ENCODE measurements at regions not wholly inside any gene's neighbourhood (a gene's known extent, or its start where the extent isn't known, plus 50 kb on each side); places are given as distances from the start of the nearest gene placed in this dataset.

GRCh38 chr18:5622905-5623304 lies 79.1 kb upstream of the EPB41L3 start:
- Histone ChIP-seq H3K4me3 (ENCODE audit: low read depth, low read length, poor library complexity, severe bottlenecking) (no peak overlapping the region), H3K27ac (ENCODE audit: low read depth, low read length, poor library complexity, severe bottlenecking) (no peak overlapping the region), H3K4me1 (ENCODE audit: insufficient read depth, low read length, poor library complexity, severe bottlenecking) (no peaks in the 10 kb centered on the region), H3K36me3 (ENCODE audit: insufficient read depth, low read length, poor library complexity, severe bottlenecking) (no peaks in the 10 kb centered on the region), H3K27me3 (replicated peaks; ENCODE audit: insufficient read depth, low read depth, low read length, poor library complexity) (peaks cover 53% of the 10 kb centered on the region), H3K9me3 (ENCODE audit: low read depth, low read length, poor library complexity, severe bottlenecking) (no peaks in the 10 kb centered on the region)
- no peak for DNase-seq (ENCODE audit: low spot score)
- POLR2A ChIA-PET (ENCODE audit: low non-redundant PET): no interaction called here
- intact Hi-C loops (cut with micrococcal nuclease; ENCODE audit: unreplicated experiment): no loop called here
- CTCF ChIA-PET: no interaction called here
- TF ChIP-seq CTCF (conservative IDR thresholded peaks at IDR 0.05; ENCODE audit: low read depth, low read length) (no peak), EZH2 (IDR thresholded peaks at IDR 0.05; ENCODE audit: borderline replicate concordance, low read depth, low read length, poor library complexity, severe bottlenecking) (no peak)
- BruUV-seq (replicated peaks): no TSS peak

GRCh38 chr18:5620289-5620688 lies 76.5 kb upstream of the EPB41L3 start:
- CTCF ChIA-PET: no interaction called here
- TF ChIP-seq EZH2 (IDR thresholded peaks at IDR 0.05; ENCODE audit: borderline replicate concordance, low read depth, low read length, poor library complexity, severe bottlenecking) (no peak), CTCF (conservative IDR thresholded peaks at IDR 0.05; ENCODE audit: low read depth, low read length) (no peak)
- POLR2A ChIA-PET (ENCODE audit: low non-redundant PET): no interaction called here

GRCh38 chr18:5619376-5619775 lies 75.6 kb upstream of the EPB41L3 start:
- TF ChIP-seq EZH2 (IDR thresholded peaks at IDR 0.05; ENCODE audit: borderline replicate concordance, low read depth, low read length, poor library complexity, severe bottlenecking) (no peak), CTCF (conservative IDR thresholded peaks at IDR 0.05; ENCODE audit: low read depth, low read length) (no peak)
- Histone ChIP-seq H3K4me3 (ENCODE audit: low read depth, low read length, poor library complexity, severe bottlenecking) (no peak overlapping the region), H3K27me3 (replicated peaks; ENCODE audit: insufficient read depth, low read depth, low read length, poor library complexity) (peaks cover 35% of the 10 kb centered on the region), H3K27ac (ENCODE audit: low read depth, low read length, poor library complexity, severe bottlenecking) (no peak overlapping the region), H3K36me3 (ENCODE audit: insufficient read depth, low read length, poor library complexity, severe bottlenecking) (no peaks in the 10 kb centered on the region), H3K9me3 (ENCODE audit: low read depth, low read length, poor library complexity, severe bottlenecking) (no peaks in the 10 kb centered on the region), H3K4me1 (ENCODE audit: insufficient read depth, low read length, poor library complexity, severe bottlenecking) (no peaks in the 10 kb centered on the region)
- DNase-seq (ENCODE audit: low spot score): no peak
- no TSS peak for BruUV-seq (replicated peaks)
- CTCF ChIA-PET: no interaction called here
- POLR2A ChIA-PET (ENCODE audit: low non-redundant PET): no interaction called here
- intact Hi-C loops (cut with micrococcal nuclease; ENCODE audit: unreplicated experiment): no loop called here

More at GRCh38 chr18:5620289-5620688, 76.5 kb upstream of the EPB41L3 start:
- intact Hi-C loops (cut with micrococcal nuclease; ENCODE audit: unreplicated experiment): no loop called here
- no peaks in the 10 kb centered on the region for H3K36me3 ChIP-seq (ENCODE audit: insufficient read depth, low read length, poor library complexity, severe bottlenecking)
- BruUV-seq (replicated peaks): no TSS peak
- peaks cover 30% of the 10 kb centered on the region for H3K27me3 ChIP-seq (replicated peaks; ENCODE audit: insufficient read depth, low read depth, low read length, poor library complexity)
- H3K4me1 ChIP-seq (ENCODE audit: insufficient read depth, low read length, poor library complexity, severe bottlenecking): no peaks in the 10 kb centered on the region
- H3K9me3 ChIP-seq (ENCODE audit: low read depth, low read length, poor library complexity, severe bottlenecking): no peaks in the 10 kb centered on the region
- H3K4me3 ChIP-seq (ENCODE audit: low read depth, low read length, poor library complexity, severe bottlenecking): no peak overlapping the region
- H3K27ac ChIP-seq (ENCODE audit: low read depth, low read length, poor library complexity, severe bottlenecking): no peak overlapping the region
- DNase-seq (ENCODE audit: low spot score): no peak
